ENCODE measurements at regions not wholly inside any gene's neighbourhood (a gene's known extent, or its start where the extent isn't known, plus 50 kb on each side); places are given as distances from the start of the nearest gene placed in this dataset.

- Histone ChIP-seq H3K27me3 (ENCODE audit: control insufficient read depth, insufficient read depth, low read length) (no peaks in the 10 kb centered on the region), H3K79me2 (ENCODE audit: control insufficient read depth, insufficient read depth, low read length) (no peaks in the 10 kb centered on the region), H3K4me1 (ENCODE audit: control insufficient read depth, extremely low read depth, insufficient read depth, low read length) (no peaks in the 10 kb centered on the region), H3K27ac (ENCODE audit: insufficient read depth, low read length) (no peak overlapping the region), H3K9me3 (ENCODE audit: control insufficient read depth, insufficient read depth, low read depth, low read length) (no peaks in the 10 kb centered on the region), H4K20me1 (ENCODE audit: control insufficient read depth, extremely low read depth, insufficient read depth, low read length) (no peaks in the 10 kb centered on the region), H3K4me2 (ENCODE audit: extremely low read depth, insufficient read depth, low read length) (no peak overlapping the region), H3K36me3 (ENCODE audit: control insufficient read depth, insufficient read depth, low read length) (no peaks in the 10 kb centered on the region), H3K9ac (ENCODE audit: insufficient read depth, low read length) (no peak overlapping the region), H3K4me3 (replicated peaks in 1 of 4; ENCODE audit: control extremely low read depth in 1 of 4, insufficient read depth in 1 of 4, low read depth in 3 of 4, low read length in 4 of 4) (no peak overlapping the region), H2AFZ (ENCODE audit: low read length) (no peak overlapping the region)
- DNase-seq (ENCODE audit: low read depth in 2 of 2) = no peak
- TF ChIP-seq EZH2 (IDR thresholded peaks at IDR 0.05; ENCODE audit: low read length, missing control alignments) = no peak
- no peak for TF ChIP-seq CTCF (conservative IDR thresholded peaks at IDR 0.05 in 1 of 2, IDR thresholded peaks at IDR 0.05 in 1 of 2; ENCODE audit: low read depth in 1 of 2, low read length in 2 of 2)
Measured at GRCh38 chr4:31298737-31299136, 578.6 kb downstream of the PCDH7 start.

- no peaks in the 10 kb centered on the region for H3K4me1 ChIP-seq (ENCODE audit: control insufficient read depth, extremely low read depth, insufficient read depth, low read length)
- no peak overlapping the region for H3K4me2 ChIP-seq (ENCODE audit: extremely low read depth, insufficient read depth, low read length)
- no peak overlapping the region for H3K27ac ChIP-seq (ENCODE audit: insufficient read depth, low read length)
- no peak overlapping the region for H3K9ac ChIP-seq (ENCODE audit: insufficient read depth, low read length)
- DNase-seq (ENCODE audit: low read depth in 2 of 2) = peak in 1 of 2 donors; percentile 12
- H3K36me3 ChIP-seq (ENCODE audit: control insufficient read depth, insufficient read depth, low read length) = no peaks in the 10 kb centered on the region
- TF ChIP-seq EZH2 (IDR thresholded peaks at IDR 0.05; ENCODE audit: low read length, missing control alignments) = no peak
- TF ChIP-seq CTCF (conservative IDR thresholded peaks at IDR 0.05 in 1 of 2, IDR thresholded peaks at IDR 0.05 in 1 of 2; ENCODE audit: low read depth in 1 of 2, low read length in 2 of 2) = no peak
- no peaks in the 10 kb centered on the region for H3K9me3 ChIP-seq (ENCODE audit: control insufficient read depth, insufficient read depth, low read depth, low read length)
- H3K4me3 ChIP-seq (replicated peaks in 1 of 4; ENCODE audit: control extremely low read depth in 1 of 4, insufficient read depth in 1 of 4, low read depth in 3 of 4, low read length in 4 of 4) = no peak overlapping the region
- no peak overlapping the region for H2AFZ ChIP-seq (ENCODE audit: low read length)
- no peaks in the 10 kb centered on the region for H3K27me3 ChIP-seq (ENCODE audit: control insufficient read depth, insufficient read depth, low read length)
- H4K20me1 ChIP-seq (ENCODE audit: control insufficient read depth, extremely low read depth, insufficient read depth, low read length) = no peaks in the 10 kb centered on the region
- H3K79me2 ChIP-seq (ENCODE audit: control insufficient read depth, insufficient read depth, low read length) = no peaks in the 10 kb centered on the region
Measured at GRCh38 chr4:31307029-31307428, 586.9 kb downstream of the PCDH7 start.

- H2AFZ ChIP-seq (ENCODE audit: low read length) = no peak overlapping the region
Measured at GRCh38 chr4:31324814-31325213, 604.6 kb downstream of the PCDH7 start.

More at GRCh38 chr4:31324814-31325213, 604.6 kb downstream of the PCDH7 start:
- Histone ChIP-seq H3K79me2 (ENCODE audit: control insufficient read depth, insufficient read depth, low read length) (no peaks in the 10 kb centered on the region), H3K36me3 (ENCODE audit: control insufficient read depth, insufficient read depth, low read length) (no peaks in the 10 kb centered on the region), H3K9me3 (ENCODE audit: control insufficient read depth, insufficient read depth, low read depth, low read length) (no peaks in the 10 kb centered on the region), H3K27ac (ENCODE audit: insufficient read depth, low read length) (no peak overlapping the region), H4K20me1 (ENCODE audit: control insufficient read depth, extremely low read depth, insufficient read depth, low read length) (no peaks in the 10 kb centered on the region), H3K9ac (ENCODE audit: insufficient read depth, low read length) (no peak overlapping the region), H3K27me3 (ENCODE audit: control insufficient read depth, insufficient read depth, low read length) (no peaks in the 10 kb centered on the region), H3K4me1 (ENCODE audit: control insufficient read depth, extremely low read depth, insufficient read depth, low read length) (no peaks in the 10 kb centered on the region), H3K4me3 (replicated peaks in 1 of 4; ENCODE audit: control extremely low read depth in 1 of 4, insufficient read depth in 1 of 4, low read depth in 3 of 4, low read length in 4 of 4) (no peak overlapping the region), H3K4me2 (ENCODE audit: extremely low read depth, insufficient read depth, low read length) (no peak overlapping the region)
- DNase-seq (ENCODE audit: low read depth in 2 of 2) = no peak
- TF ChIP-seq EZH2 (IDR thresholded peaks at IDR 0.05; ENCODE audit: low read length, missing control alignments) (no peak), CTCF (conservative IDR thresholded peaks at IDR 0.05 in 1 of 2, IDR thresholded peaks at IDR 0.05 in 1 of 2; ENCODE audit: low read depth in 1 of 2, low read length in 2 of 2) (no peak)

Data from fibroblast of lung (primary cell).